ENCODE measurements at regions not wholly inside any gene's neighbourhood (a gene's known extent, or its start where the extent isn't known, plus 50 kb on each side); places are given as distances from the start of the nearest gene placed in this dataset.

DNA sequence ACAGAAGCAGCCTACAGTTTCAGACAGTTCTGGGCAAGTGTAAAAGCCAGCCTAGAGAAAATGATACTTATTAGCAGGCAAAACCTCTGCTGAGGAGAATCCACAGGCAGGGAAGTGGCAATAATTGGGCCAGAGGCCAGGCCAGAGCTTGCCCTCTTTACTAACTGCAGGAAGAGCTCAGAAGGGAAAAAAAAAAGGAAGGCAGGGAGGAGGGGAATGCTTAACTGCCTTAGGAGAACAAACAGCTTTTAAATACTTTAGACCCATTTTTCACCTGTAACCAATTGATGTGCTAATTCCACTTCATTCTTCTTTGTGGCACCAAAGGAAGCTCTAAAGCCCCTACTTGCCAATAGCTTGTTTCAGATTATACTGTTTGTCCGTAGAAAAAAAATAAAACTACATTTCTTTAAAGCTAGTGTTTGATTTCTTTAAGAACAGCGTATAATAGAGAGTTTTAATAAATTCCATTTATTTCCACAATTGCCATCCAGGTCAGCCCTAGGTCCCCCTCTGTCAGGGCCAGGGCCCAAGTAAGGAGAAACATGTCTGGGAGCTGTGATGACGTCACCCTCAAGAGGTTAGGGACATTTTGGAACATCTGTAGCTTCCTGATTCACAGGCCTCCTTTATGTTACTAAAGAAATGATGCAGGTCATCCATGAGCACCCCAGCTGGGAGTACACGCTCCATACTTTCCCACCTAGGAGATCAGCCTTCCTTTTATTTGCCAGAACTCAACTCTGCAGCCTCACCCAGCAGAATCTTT, 384.3 kb downstream of the CDC5L start:
- DNase-seq = no peak

GRCh38 chr6:44772838-44773237, 385.3 kb downstream of the CDC5L start:
- DNase-seq = no peak

DNA sequence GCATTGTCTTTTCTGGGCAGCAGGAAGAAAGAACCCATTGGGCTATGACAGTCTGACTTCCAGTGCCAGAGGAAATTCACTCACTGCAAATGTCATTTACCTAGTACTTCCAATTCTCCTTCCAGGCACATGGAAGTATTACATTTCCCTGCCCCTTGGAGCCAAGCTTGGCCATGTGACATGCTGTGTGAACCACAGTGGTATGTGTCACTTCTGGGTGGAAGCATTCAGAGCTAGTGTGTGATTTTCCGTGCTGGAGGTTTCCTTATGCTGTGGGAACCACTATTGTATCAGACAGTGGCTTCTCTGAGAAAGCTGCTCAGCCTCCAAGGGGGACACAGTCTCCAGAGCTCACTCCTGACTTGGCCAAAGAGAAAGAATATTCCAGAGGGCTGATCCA, 387.6 kb downstream of the CDC5L start:
- DNase-seq = no peak

DNA sequence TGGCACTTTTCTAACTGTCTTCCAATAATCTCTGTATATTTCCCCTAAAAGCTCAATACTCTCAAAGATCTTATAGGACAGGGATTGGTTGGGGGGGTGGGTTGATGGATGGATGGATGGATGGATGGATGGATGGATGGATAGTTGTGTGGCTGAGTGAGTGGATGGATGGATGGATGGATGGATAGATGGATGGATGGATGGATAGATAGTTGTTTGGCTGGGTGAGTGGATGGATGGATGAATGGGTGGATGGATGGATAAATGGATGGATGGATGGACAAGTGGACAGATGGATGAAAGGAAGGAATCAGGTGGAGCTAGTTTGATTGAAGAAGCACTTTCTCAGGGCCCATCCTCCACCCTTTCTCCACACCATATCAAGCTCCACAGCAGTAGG, 388.8 kb downstream of the CDC5L start:
- DNase-seq = no peak

- DNase-seq = no peak
Observed at GRCh38 chr6:44778513-44778912, 391.0 kb downstream of the CDC5L start.
